ENCODE measurements at regions not wholly inside any gene's neighbourhood (a gene's known extent, or its start where the extent isn't known, plus 50 kb on each side); places are given as distances from the start of the nearest gene placed in this dataset.

GRCh38 chr14:25140411-25140810 lies 90.5 kb upstream of the STXBP6 start:
- POLR2A ChIA-PET, result no interaction called here
- in situ Hi-C loops (cut with MboI) (loop anchor here (25.0 kb wide), 2 partner anchors 328 to 403 kb away; no protein-coding TSS in a partner anchor), intact Hi-C loops (cut with micrococcal nuclease) (no loop called here)
- no peak for TF ChIP-seq MEIS2 (IDR thresholded peaks at IDR 0.05; ENCODE audit: partially characterized antibody)
- TF ChIP-seq RBM25 (IDR thresholded peaks at IDR 0.05; ENCODE audit: low read depth, low read length, severe bottlenecking), result no peak
- TF ChIP-seq SREBF2 (CRISPR knock-in tag; IDR thresholded peaks at IDR 0.05), result no peak
- TF ChIP-seq ZBTB49 (CRISPR knock-in tag; IDR thresholded peaks at IDR 0.05; ENCODE audit: borderline replicate concordance), result no peak
- no TSS peak for BruUV-seq (replicated peaks)
- H3K9ac ChIP-seq (ENCODE audit: insufficient read depth in 1 of 2, low read depth in 2 of 2, low read length in 2 of 2), result no peak overlapping the region
- no peak overlapping the region for H3K4me2 ChIP-seq (ENCODE audit: insufficient read depth, low read length)
- H3K9me1 ChIP-seq (ENCODE audit: control insufficient read depth, insufficient read depth, low read length), result no peaks in the 10 kb centered on the region
- no peak overlapping the region for H3K27ac ChIP-seq (ENCODE audit: extremely low read depth, low read depth, low read length)
- H4K20me1 ChIP-seq (replicated peaks; ENCODE audit: control insufficient read depth, insufficient read depth, low read length), result no peaks in the 10 kb centered on the region
- CTCF ChIA-PET (ENCODE audit: low intra/inter-chr PET ratio), result no interaction called here
- no peak overlapping the region for H3K4me3 ChIP-seq
- DNase-seq (ENCODE audit: extremely low read depth in 1 of 4, low spot score in 3 of 4) (no peak), FAIRE-seq (no peak), ATAC-seq (no peak)
- H3K9me3 ChIP-seq (replicated peaks; ENCODE audit: control insufficient read depth, insufficient read depth, low read depth, low read length), result no peaks in the 10 kb centered on the region
- no peaks in the 10 kb centered on the region for H3K27me3 ChIP-seq (ENCODE audit: control insufficient read depth in 2 of 2, insufficient read depth in 2 of 2, low read length in 2 of 2)
- H2AFZ ChIP-seq (ENCODE audit: low read depth, low read length), result no peak overlapping the region
- H3K36me3 ChIP-seq (ENCODE audit: control insufficient read depth, insufficient read depth, low read length), result no peaks in the 10 kb centered on the region
- no peaks in the 10 kb centered on the region for H3K79me2 ChIP-seq (ENCODE audit: control insufficient read depth, insufficient read depth, low read length)
- WGBS (ENCODE audit: insufficient coverage, low coverage, missing lambda C conversion rate), result 0% methylated on average over 1 of the region's 2 CpGs
- no peaks in the 10 kb centered on the region for H3K4me1 ChIP-seq (replicated peaks in 1 of 2; ENCODE audit: control insufficient read depth in 2 of 2, insufficient read depth in 2 of 2, low read length in 2 of 2)

All from K562 (cell line).